ENCODE measurements at regions not wholly inside any gene's neighbourhood (a gene's known extent, or its start where the extent isn't known, plus 50 kb on each side); places are given as distances from the start of the nearest gene placed in this dataset.
A peak's percentile ranks its signal among the peaks of the same experiment; 100 is the strongest.

- Histone ChIP-seq H3K36me3 (no peaks in the 10 kb centered on the region), H3K27ac (no peak overlapping the region), H3K9me3 (ENCODE audit: low read depth) (no peaks in the 10 kb centered on the region), H3K27me3 (no peaks in the 10 kb centered on the region), H3K4me1 (ENCODE audit: low read depth) (no peaks in the 10 kb centered on the region), H3K4me3 (no peak overlapping the region)
- TF ChIP-seq CTCF (IDR thresholded peaks at IDR 0.05; ENCODE audit: low read depth, low read length), result no peak
- no peak for DNase-seq (ENCODE audit: low read depth in 1 of 2, low spot score in 1 of 2)
These were observed 70.0 kb downstream of the RTP5 start for GRCh38 chr2:241939541-241939940.

- no peak for DNase-seq (ENCODE audit: low read depth in 1 of 2, low spot score in 1 of 2)
- Histone ChIP-seq H3K9me3 (ENCODE audit: low read depth) (no peaks in the 10 kb centered on the region), H3K36me3 (no peaks in the 10 kb centered on the region), H3K4me3 (no peak overlapping the region), H3K27ac (no peak overlapping the region), H3K27me3 (no peaks in the 10 kb centered on the region), H3K4me1 (ENCODE audit: low read depth) (no peaks in the 10 kb centered on the region)
- TF ChIP-seq CTCF (IDR thresholded peaks at IDR 0.05; ENCODE audit: low read depth, low read length), result peak; percentile 23
These were observed 70.8 kb downstream of the RTP5 start for GRCh38 chr2:241940329-241940728.

- no peak for TF ChIP-seq CTCF (IDR thresholded peaks at IDR 0.05; ENCODE audit: low read depth, low read length)
- no peak for DNase-seq (ENCODE audit: low read depth in 1 of 2, low spot score in 1 of 2)
- Histone ChIP-seq H3K27ac (no peak overlapping the region), H3K27me3 (peaks cover 4% of the 10 kb centered on the region), H3K9me3 (ENCODE audit: low read depth) (no peaks in the 10 kb centered on the region), H3K4me1 (ENCODE audit: low read depth) (no peaks in the 10 kb centered on the region), H3K4me3 (no peak overlapping the region), H3K36me3 (no peaks in the 10 kb centered on the region)
These were observed 72.3 kb downstream of the RTP5 start for GRCh38 chr2:241941691-241942301.

- H3K36me3 ChIP-seq, result no peaks in the 10 kb centered on the region
- peaks cover 5% of the 10 kb centered on the region for H3K27me3 ChIP-seq
- H3K4me1 ChIP-seq (ENCODE audit: low read depth), result no peaks in the 10 kb centered on the region
- no peak for TF ChIP-seq CTCF (IDR thresholded peaks at IDR 0.05; ENCODE audit: low read depth, low read length)
- DNase-seq (ENCODE audit: low read depth in 1 of 2, low spot score in 1 of 2), result no peak
- H3K9me3 ChIP-seq (ENCODE audit: low read depth), result no peaks in the 10 kb centered on the region
- no peak overlapping the region for H3K27ac ChIP-seq
- no peak overlapping the region for H3K4me3 ChIP-seq
These were observed 73.1 kb downstream of the RTP5 start for GRCh38 chr2:241942416-241943208.

- no peak for DNase-seq (ENCODE audit: low read depth in 1 of 2, low spot score in 1 of 2)
These were observed 73.8 kb downstream of the RTP5 start for GRCh38 chr2:241943209-241943850.

More at GRCh38 chr2:241943209-241943850, 73.8 kb downstream of the RTP5 start:
- H3K4me3 ChIP-seq, result no peak overlapping the region
- no peaks in the 10 kb centered on the region for H3K4me1 ChIP-seq (ENCODE audit: low read depth)
- no peaks in the 10 kb centered on the region for H3K36me3 ChIP-seq
- H3K27ac ChIP-seq, result no peak overlapping the region
- H3K27me3 ChIP-seq, result peaks cover 5% of the 10 kb centered on the region
- TF ChIP-seq CTCF (IDR thresholded peaks at IDR 0.05; ENCODE audit: low read depth, low read length), result no peak
- no peaks in the 10 kb centered on the region for H3K9me3 ChIP-seq (ENCODE audit: low read depth)
